ENCODE measurements at regions not wholly inside any gene's neighbourhood (a gene's known extent, or its start where the extent isn't known, plus 50 kb on each side); places are given as distances from the start of the nearest gene placed in this dataset.

- TF ChIP-seq YY1 (IDR thresholded peaks at IDR 0.05; ENCODE audit: insufficient read depth, insufficient read length) (no peak), ZNF274 (IDR thresholded peaks at IDR 0.05; ENCODE audit: low read depth, low read length) (no peak)
Observed at GRCh38 chr5:129243039-129243438, 148.5 kb downstream of the ISOC1 start.
